NCI-H460 (cell line): ENCODE measurements at regions not wholly inside any gene's neighbourhood (a gene's known extent, or its start where the extent isn't known, plus 50 kb on each side); places are given as distances from the start of the nearest gene placed in this dataset.

Experiments
- DNase-seq: peaks from one replicate; pipeline ENCODE4 v3.0.0-alpha.2; 2016; ENCODE audit warnings: low read depth; ENCODE audit errors: extremely low read depth

DNA sequence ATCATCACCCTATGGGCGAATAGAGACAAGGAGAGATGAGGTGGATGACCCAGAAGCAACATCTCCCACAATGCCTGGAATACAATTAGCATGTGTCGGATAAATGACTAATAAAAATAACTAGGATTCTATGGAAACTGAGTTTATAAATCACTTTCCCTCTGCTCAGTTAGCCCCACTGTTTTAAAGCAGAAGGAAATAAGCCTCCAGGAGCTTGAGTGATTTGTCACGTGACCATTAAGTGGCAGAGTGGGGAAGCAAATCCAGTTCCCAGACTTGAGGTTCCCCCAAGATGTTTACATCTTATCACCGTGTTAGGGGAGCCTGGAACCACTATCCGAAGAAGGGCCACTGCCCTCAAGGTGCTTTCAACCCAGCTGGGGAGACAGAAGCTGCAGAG is 136.5 kb upstream of the CCND2 start:
- no peak for DNase-seq

DNA sequence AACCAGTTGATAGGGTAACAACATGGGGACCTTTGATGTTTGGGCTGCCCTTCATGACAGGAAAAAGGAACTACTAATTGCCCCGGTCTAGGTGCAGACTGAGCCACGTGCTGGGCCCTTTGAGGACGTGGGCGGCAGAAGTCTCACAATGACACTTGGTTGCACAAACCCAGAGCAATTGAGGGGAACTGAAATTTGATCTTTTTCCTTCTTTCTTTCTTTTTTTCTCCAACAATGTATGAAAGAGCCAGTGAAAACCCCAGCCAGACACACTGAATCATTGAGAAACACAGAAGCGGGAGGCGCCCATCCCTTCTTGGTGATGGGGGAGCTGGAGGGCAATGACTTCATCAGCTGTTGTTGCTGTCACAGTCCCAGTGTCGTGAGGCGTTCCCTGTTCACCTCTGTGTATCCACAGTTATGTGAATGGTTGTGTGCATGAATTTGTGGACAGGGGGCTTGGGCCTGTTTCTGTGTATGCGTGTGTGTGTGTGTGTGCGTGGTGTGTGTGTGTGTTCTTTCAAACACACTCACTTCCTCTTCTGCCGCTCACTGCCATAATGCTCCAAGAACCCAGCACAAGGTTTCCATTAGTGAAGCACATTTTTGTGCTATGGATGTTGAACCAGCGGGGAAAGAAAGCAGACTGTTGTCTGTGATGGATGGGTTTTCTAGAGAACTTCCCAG is 137.5 kb upstream of the CCND2 start:
- DNase-seq = no peak

DNA sequence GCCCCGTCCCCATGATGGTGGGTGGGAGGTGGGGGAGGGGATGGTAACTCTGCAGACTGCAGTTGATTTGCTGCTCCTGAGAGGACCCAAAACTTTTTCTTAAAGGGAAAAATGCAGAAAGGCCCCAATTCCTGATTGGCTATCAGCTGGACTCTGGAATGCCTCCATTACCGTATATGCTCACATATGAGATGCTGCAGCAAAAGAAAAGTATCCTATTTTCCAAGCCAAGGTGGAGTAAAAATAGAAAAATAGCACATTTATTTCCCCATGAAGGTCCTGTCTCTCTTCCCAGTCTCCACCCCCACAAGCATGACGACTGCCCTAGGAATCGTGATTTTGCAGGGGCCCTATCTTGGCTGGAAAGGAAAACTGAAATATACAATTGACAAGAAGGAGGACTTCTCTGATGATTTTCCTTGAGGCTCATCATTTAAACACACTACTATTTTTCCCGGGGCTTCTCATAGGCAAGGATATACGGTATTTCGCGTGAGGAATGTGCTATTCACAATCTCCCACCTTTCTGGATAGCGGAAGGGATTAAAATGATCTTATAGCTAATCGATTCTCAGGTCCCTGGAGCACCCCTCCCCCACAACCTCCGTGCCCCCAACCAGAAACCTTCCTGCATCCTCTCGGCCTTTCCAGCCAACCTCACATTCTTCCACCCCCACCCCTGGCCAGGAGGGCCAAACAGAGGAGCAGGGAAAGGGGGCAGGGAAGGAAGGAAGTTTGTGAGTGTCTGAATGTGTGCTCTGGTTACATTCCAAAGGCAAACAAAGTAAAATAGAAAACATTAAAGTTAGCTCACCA is 138.9 kb upstream of the CCND2 start:
- no peak for DNase-seq

DNA sequence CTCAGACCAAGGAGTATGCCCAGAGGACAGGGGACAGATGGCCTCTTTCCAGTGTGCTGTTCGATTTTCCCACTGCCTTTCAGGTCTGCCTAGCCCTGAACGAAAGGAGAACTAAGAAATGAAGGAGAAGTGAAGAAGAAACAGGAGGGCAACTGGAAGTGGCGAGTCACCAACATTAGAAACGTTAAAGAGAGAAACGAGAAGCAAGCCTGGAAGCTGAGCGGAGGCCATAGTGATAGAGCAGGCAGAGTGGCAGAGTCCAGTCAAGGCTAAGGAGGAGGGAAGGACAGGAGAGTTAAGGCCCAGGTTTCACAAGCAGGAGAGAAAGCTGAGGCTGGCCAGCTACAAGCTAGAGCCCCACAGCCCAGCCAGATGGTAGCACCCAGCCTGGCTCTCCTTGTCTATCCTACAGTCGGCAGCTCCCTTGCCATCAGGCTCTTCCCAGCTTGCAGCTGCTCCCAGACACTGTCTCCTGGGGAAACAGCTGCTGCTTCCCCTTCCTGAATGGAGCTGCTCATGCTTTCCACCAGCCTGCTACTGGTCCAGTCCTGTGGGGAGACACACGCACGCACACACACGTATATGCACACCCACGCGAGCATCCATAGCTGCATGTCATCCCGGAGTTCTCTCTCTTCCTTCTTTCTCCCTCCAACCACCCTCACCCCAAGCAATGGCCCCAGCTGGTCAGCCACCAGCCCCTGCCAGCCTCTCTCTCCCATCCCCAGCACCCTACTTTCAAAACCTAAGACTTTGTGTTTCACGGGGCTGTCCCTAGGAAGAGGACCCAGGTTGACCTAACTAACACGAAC is 139.7 kb upstream of the CCND2 start:
- no peak for DNase-seq

DNA sequence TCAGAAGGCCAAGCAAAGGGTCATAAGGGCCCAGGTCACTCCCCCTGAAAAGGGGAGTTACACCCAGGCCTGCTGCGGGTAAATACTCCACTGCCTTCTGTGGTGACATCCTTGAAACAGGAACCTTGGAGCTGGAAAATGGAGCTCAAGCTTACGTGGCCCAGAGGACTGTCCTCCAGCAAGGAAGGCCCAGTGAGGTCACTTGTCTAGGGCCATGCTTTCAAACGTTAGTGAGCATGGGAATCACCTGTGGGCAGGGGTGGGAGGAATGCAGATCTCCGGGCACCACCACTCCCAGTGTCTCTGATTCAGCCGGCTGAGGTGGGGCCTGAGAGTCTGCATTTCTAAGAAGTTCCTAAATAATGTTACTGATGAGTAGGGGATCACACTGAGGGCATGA is 140.5 kb upstream of the CCND2 start:
- no peak for DNase-seq

DNA sequence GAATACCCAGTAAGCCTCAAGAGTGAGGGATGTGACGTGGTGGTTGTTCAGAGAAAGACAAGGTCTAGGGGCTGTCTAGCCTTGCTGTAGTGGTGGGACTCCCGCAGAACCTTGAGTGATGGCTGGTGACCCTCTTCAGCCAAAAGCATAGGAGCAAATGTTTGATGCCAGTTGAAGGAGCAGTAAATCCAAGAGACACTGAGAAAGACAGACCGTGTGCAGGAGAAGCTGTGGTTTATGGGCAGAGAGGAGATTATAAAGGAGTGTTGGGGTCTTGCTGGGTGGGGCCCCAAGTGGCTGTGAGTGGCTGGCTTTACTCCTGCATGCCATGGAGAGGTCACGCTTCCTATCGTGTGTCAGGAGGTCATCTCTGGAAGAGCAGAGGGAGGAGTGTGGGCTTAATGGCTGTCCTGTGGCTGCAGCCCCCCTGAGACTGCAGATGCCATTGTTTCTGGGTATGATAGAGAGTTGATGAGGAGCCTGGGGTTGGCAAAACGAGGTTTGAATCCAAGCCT is 152.0 kb upstream of the CCND2 start:
- DNase-seq = no peak

DNA sequence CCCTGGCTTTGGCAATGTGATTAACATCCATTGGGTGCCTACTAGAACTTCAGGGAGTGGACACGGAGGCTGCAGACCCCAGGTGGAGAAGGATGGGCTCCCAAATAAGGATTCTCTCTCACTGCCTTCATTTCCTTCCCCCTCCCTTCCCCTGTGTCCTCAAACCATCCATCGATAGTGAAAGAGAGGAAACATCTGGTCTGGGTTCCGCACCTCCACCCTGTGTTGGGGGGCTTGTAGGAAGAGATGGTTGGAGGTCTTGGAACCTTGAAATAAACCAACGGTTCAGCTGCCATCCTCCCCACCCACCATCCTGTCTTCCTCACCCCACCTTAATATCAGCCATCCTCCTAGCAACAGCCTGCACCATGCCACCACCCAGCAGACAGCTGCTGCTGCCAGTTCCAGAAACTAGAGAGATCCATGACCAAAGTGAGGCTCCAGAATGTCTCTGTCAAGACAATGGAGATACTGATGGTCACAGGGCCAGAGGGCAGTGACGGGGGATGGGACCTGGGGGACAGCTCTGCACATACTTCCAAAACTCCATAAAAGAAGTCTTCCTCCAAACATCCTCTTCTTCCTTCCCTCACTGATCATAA is 153.1 kb upstream of the CCND2 start:
- DNase-seq = no peak

DNA sequence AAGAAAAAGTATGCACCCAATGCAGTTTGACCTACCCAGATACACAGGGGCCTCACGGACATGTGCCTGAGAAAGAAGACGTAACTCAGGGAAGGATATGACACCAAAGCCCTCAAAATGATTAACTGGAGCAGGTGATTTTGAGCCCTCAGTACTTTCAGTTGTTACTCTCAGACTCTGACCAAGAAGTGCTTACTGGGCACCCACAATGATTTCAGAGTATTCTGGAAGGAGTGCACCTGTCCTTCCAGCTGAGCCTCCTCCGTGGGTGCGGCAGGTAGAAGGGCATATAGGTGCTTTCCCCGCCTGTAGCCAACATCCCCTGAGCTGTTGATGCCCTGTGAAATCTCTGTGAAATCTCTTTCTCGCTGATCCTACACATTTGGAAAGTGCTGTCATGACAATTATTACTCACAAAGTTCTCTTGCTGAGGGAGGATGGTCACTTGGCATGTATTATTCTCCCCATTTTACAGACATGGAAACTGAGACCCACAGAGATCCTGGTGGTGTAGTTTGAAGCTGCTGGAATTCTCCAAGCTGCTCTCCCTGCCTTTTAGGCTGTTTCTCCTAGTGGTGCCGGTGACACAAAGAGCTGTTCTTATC is 154.3 kb upstream of the CCND2 start:
- DNase-seq = no peak

DNA sequence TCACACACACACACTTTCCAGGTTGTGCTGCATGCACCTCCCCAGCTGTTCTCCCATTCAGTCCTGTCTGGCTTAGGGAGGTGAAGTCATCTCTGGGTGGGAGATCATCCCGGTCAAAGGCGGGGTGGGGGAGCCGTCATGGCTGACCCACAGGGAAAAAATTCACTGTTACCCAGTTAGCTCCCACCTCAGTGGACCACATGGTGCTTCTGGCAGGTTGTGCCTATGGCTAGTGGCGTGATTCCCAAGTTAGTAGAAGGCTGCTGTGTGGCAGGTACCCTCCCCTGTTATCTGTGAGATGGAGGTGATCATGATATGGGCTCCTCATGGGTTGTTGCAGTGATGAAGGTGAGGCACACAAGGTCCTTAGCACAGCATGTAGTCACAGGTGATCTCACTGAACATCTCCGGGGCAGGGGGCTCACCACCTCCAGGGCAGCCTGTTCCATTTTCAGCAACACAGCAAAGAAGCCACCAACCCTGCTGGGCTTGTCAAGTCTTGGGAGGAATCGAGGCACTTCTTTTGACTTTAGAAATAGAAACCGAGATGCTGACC is 154.9 kb upstream of the CCND2 start:
- DNase-seq = no peak

DNA sequence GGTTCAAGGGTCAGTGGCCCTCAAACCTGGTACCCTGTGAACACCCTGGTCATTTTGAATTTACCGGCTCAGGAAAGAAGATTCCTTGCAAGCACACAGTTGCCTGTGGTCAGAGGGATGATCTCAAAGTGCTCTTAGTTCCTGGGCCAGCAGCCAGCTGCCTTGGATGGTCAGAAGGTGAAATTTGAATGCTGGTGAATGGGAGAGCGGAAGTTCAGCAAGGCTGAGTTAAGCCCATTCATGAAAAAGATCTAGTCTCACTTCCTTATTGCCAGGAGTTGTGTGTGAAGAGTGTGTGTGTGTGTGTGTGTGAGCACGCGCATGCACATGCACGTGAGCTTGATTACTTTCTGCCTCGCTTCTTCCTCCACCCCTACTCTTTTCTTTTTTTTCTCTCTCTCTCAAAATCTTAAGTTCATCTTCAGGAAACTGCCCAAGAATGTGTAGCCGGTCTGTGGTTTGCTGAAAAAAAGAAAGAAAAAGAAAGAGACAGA is 155.5 kb upstream of the CCND2 start:
- no peak for DNase-seq

DNA sequence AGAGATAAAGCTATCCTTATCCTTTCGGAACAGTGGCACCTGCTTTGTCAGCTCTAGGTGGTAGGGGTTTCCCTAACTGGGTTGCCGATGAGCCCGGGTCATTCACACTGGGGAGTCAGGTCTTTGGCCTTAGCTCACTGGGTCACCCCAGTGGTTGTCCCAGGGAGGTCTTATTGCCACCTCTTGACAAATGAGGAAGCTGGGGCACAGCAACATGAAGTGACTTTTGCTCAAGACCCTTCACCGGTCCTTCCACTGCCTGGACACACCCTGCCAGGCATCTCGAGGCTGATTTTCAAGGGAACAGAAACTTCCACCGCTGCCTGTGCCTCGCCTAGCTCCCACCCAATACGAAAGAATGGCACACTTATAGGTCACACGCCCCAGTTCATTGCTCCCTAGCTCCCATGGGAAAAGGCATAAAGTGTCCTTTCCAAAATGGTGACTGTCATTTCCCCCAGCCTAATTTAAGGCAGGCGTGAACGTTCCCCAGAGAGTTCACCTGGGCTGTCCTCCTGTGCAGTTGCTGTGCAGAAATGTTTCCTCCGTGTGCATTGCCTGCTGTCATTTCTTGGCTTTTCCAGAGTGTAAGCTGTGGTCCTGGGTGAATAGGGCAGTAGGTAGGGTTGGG is 156.1 kb upstream of the CCND2 start:
- DNase-seq = no peak

DNA sequence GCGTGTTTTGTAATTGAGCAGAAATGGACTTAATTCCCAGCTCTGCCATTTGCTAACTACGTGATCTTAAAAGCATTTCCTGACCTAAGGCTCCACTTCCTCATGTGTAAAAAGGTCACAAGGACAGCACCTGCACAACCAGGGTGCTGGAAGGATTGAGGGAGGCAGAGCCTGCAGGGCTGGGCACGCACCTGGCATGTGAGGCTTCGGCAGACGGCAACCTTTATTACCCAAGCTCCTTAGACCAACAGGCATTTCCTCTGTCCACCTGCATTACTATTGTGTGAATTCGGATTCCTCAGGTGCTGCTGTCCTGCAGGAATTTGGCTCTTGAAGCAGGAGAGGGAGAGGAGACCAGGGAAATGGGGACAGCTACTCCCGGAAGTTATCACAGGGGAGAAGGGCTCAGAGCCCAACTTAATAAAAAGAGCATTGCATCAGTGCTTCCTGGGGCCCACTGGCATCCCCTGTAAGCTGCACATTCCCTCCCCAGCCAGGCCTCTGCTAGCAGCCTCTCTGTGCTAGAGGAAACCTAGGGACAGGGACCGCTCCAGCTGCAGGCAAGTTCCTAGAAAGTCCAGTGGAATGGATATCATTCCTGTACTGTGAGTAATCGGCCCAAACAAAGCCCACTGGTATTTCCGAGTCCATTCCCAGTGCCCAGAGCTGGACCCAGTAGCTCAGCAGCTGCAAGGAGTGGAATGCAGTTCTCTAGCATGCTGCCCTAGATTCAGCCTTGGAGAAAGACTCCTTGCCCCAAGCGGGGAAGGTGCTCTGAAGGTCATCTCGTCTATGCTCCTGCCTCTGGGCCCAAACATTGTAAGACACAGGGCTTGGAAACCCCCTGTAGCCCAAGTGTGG is 157.1 kb upstream of the CCND2 start:
- no peak for DNase-seq

DNA sequence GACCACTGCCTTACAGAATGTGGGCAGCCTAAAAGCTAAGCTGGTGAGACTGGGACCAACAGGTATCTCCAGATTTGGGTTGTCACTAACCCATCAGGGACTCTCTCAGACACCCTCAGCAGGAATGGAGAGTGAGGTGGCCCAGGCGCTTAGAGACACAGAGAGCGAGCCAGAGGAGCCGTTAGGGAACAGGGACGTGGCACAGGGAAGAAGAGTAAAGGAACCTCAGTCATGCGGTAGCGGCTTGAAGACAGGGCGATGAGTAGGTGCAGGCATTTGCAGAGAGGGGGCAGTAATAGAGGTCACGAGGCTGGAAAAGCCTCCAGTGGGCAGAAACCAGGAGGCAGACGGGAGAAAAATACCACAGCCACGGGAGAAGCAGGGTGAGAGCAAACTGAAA is 158.0 kb upstream of the CCND2 start:
- DNase-seq = no peak

DNA sequence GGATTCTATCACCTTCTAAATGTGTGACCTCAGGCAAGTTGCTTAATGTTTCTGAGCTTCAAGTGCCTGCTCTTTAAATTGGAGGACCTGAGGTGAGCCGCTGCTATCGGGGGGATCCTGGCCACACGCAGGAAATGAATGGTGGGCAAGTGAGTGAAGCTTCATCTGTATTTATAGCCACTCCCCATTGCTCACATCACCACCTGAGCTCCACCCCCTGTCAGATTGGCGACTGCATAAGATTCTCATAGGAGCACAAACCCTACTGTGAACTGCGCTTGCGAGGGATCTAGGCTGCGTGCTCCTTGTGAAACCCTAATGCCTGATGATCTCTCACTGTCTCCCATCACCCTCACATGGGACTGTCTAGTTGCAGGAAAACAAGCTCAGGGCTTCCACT is 158.6 kb upstream of the CCND2 start:
- no peak for DNase-seq

DNA sequence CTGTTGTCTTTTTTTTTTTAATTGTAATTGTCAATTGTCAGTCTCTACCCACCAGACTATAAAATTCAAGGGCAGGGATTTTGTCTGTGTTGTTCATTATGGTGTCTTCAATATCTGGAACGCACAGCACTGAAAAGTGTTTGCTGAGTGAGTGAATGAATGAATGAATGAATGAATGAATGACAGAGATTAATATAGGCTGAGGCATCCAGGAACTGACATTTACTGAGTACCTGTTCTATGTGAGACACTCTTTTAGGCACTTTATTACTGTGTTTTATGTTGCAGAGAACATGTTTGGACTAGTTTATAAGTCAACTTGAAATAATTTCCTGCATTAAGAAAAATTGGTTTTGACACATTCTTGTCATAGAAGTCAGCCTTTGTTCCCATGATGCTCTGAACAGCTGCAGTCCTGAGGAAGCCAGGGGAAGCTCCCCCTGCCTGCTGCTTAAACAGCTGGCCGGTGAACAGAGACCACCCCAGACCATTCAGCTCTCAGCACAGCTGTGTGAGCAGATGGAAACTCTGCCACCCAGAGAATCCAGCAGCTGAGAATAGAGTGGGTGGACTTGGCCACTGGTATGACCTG is 160.7 kb upstream of the CCND2 start:
- no peak for DNase-seq

DNA sequence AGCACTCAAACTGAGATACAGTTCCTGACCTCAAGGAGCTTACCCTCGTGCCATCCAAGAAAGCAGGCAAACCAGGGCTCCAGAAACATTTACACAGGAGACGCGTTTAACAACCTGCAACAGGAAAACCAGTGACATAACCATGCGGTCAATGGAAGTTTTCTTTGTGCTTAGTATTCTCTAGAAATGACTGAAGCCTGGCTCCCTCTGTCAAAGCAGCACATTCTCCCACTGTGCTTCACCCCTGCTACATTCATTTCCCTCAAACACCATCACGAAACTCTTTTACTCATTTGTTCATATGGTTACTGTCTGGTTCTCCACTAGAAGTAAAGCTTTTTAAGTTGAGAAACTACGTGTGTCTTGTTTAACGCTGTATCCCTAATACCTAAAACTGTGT is 161.3 kb upstream of the CCND2 start:
- DNase-seq = no peak

DNA sequence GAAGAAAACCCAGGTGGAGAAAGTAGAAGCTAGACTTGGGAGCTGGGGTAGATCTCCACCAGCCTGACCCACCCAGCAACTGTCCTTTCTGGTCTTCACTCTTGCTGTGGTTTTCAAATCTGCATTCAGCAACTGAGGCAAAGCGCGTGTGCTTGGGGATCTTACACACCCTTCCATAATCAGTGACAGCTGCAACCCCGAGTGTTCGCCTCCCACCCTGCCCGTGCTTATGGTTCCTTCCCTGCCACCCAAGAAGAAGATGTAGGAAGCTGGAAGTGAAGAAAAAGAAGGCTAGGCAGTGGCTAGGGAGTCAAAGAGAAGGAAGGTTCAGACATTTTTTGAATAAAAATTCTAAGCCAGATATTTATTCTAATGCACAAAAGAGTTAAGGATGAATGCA is 162.6 kb upstream of the CCND2 start:
- DNase-seq = no peak

DNA sequence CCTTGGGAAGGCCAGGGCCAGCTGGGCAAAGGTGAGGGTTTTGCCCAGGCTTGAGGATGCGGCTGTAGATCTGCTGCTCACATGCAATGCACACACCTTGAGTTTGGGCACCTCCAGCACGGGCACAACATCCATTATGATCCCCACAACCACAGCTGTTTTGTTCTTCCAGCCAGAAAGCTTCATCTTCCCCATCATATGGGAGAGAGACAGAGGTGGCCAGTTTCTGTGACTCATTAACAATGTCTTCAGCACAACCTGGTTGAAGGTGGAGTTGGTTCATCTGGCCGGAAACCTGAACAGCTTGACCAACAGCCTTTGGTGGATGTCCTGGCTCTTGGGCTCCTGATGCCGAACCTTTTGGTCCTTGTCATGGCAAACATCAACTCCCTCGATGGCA is 163.7 kb upstream of the CCND2 start:
- no peak for DNase-seq
